Heart left ventricle (tissue), 16 donors: ENCODE measurements at regions not wholly inside any gene's neighbourhood (a gene's known extent, or its start where the extent isn't known, plus 50 kb on each side); places are given as distances from the start of the nearest gene placed in this dataset.

Source experiments
- ATAC-seq, 4 donors: fragments of 200-7000 bp; cut with Tn5 transposase; one replicate each; pipeline ENCODE4 v1.9.1; 2020 to 2022; ENCODE audit warnings: moderate library complexity in 4 of 4, mild to moderate bottlenecking in 3 of 4, moderate number of reproducible peaks in 1 of 4
- DNase-seq, 5 donors: peaks; one replicate each; pipeline ENCODE4 v3.0.0-alpha.2; 2020
- H3K27ac ChIP-seq, 12 donors: fragments of 200-600 bp; sonication (generic) in 4 of 12; one replicate each; pipeline versions ENCODE4 v1.5.0 to v1.8.0; 2016 to 2022; ENCODE audit warnings: mild to moderate bottlenecking in 2 of 12
- H3K27me3 ChIP-seq, 9 donors: fragments of 200-600 bp; sonication (generic) in 2 of 9; one replicate each; pipeline versions ENCODE4 v1.5.1 to v1.8.0; 2016 to 2022; ENCODE audit warnings: mild to moderate bottlenecking in 3 of 9
- H3K36me3 ChIP-seq, 9 donors: fragments of 200-600 bp; sonication (generic) in 2 of 9; one replicate each; pipeline versions ENCODE4 v1.5.0 to v1.8.0; 2018 to 2022; ENCODE audit warnings: mild to moderate bottlenecking in 2 of 9
- H3K4me1 ChIP-seq, 12 donors: fragments of 200-600 bp; sonication (generic) in 4 of 12; one replicate each; pipeline versions ENCODE4 v1.5.0 to v1.8.0; 2016 to 2022; ENCODE audit warnings: mild to moderate bottlenecking in 3 of 12
- H3K4me3 ChIP-seq, 12 donors: fragments of 200-600 bp; sonication (generic) in 4 of 12; one replicate each; pipeline versions ENCODE4 v1.5.0 to v1.8.0; 2017 to 2022; ENCODE audit warnings: mild to moderate bottlenecking in 9 of 12, moderate library complexity in 4 of 12
- H3K9me3 ChIP-seq, 12 donors: fragments of 200-600 bp; sonication (generic) in 4 of 12; one replicate each; pipeline versions ENCODE4 v1.5.0 to v1.8.0; 2016 to 2022; ENCODE audit warnings: mild to moderate bottlenecking in 1 of 12
- POLR2A ChIP-seq, 2 donors: fragments of 450-650 bp; IDR thresholded peaks; one replicate each; pipeline ENCODE4 v1.6.1; 2017; ENCODE audit warnings: antibody characterized with exemption in 2 of 2, mild to moderate bottlenecking in 2 of 2, moderate library complexity in 2 of 2
- WGBS, 4 donors: extraction: QIAGEN DNeasy Blood & Tissue Kit in 2 of 4; methylation state at CpG; one replicate each; pipeline versions ENCODE4 v1.1.5 to v1.1.7; 2013 to 2018; 5-methylcytosine and 5-hydroxymethylcytosine counted together
- intact Hi-C, 10 donors: fragments of 100-400 bp; cut with DNase I; formaldehyde crosslinking; loops; one replicate each; pipeline versions ENCODE4 v1.11.1 to v1.14.2; 2022
- TF ChIP-seq, protein P1 (sequence below), 12 donors: fragments of 200-600 bp; sonication (generic) in 4 of 12; IDR thresholded peaks; one replicate each; pipeline versions ENCODE4 v1.5.0 to v1.8.0; 2018 to 2022; ENCODE audit warnings: antibody characterized with exemption in 12 of 12, mild to moderate bottlenecking in 5 of 12
- donor health status: ischemic (EF 13 %, LVEDD 7.1; RV severe dilation, severe dysfunction).
- donor health status: healthy with polysubstance abuse.
- donor health status: DM: no; HTN: yes; CAD: no.
- donor health status: DM: no; HTN: no; CAD: no.
- donor health status: ischemic (EF 25% LVEDD 6.9; RV normal size, moderate dysfunction).
- donor health status: ischemic (EF 25% LVEDD 5.7; RV mildly dilated, moderate dysfunction).
- donor health status: healthy.
- donor health status: DM: yes; HTN: yes; CAD: no.
- donor health status: ischemic (EF 35%, LVEDD 5.7; RV mildly dilated, moderate dysfunction).
- donor health status: nonischemic (EF 11% LVEDD 7.7; RV severe dilation, severe dysfunction).
- donor health status: DM: yes; HTN: yes; CAD: no.
- donor health status: PGD.
- donor health status: ischemic (EF 29% LVEDD 5.4; RV normal size, mild dysfunction).
- donor health status: nonischemic (EF 23%, LVEDD 6.1; RV moderate dilation, normal function).

DNA sequence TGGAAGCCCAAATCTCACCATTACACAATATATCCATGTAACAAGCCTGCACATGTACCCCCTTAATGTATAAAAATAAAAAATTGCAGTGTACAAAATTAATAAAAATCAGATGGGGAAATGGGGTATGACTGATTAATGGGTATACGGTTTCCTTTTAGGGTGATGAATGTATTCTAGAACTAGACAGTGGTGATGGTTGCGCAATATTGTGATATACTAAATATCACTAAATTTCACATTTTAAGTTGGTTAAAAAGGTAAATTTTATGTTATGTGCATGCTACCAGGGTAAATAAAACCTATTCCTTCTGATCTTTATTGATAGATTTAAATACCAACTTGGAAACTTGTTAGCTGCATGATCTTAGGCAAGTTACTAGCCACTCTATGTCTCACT, 129.4 kb downstream of the SPANXA1 start:
- 96 to 99% (median 99%) methylated on average over 2 of the region's 2 CpGs for WGBS, 4 donors
- intact Hi-C loops, result no loop called here
- ATAC-seq (no peak), DNase-seq (no peak)
- no peaks in the 10 kb centered on the region for H3K36me3 ChIP-seq
- no peaks in the 10 kb centered on the region for H3K4me1 ChIP-seq
- peaks cover 0 to 12% (median 0%) of the 10 kb centered on the region in 12 donors for H3K9me3 ChIP-seq
- H3K27ac ChIP-seq, result no peak overlapping the region
- no peaks in the 10 kb centered on the region for H3K27me3 ChIP-seq
- TF ChIP-seq, protein P1, sequence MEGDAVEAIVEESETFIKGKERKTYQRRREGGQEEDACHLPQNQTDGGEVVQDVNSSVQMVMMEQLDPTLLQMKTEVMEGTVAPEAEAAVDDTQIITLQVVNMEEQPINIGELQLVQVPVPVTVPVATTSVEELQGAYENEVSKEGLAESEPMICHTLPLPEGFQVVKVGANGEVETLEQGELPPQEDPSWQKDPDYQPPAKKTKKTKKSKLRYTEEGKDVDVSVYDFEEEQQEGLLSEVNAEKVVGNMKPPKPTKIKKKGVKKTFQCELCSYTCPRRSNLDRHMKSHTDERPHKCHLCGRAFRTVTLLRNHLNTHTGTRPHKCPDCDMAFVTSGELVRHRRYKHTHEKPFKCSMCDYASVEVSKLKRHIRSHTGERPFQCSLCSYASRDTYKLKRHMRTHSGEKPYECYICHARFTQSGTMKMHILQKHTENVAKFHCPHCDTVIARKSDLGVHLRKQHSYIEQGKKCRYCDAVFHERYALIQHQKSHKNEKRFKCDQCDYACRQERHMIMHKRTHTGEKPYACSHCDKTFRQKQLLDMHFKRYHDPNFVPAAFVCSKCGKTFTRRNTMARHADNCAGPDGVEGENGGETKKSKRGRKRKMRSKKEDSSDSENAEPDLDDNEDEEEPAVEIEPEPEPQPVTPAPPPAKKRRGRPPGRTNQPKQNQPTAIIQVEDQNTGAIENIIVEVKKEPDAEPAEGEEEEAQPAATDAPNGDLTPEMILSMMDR (IDR thresholded peaks at IDR 0.05), result no peak
- TF ChIP-seq POLR2A (IDR thresholded peaks at IDR 0.05), result no peak
- no peak overlapping the region for H3K4me3 ChIP-seq

DNA sequence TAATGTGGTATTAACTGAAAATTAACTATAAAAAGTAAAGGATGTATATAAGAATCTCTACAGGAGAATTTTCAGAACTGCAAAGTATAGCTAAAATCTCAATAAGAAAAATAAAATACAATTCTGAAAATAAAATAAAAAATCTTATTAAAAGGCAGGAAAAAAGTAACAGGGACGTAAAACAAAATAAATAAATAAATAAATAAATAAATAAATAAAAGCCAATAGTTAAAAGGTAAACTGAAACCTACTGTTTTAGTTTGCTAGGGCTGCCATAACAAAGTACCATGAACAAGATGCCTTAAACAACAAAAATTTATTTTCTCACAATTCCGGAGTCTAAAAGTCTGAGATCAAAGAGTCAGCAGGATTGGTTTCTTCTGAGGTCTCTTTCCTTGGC, 140.6 kb downstream of the SPANXA1 start:
- H3K4me3 ChIP-seq, result no peak overlapping the region
- TF ChIP-seq, protein P1 (IDR thresholded peaks at IDR 0.05), result no peak
- TF ChIP-seq POLR2A (IDR thresholded peaks at IDR 0.05), result no peak
- peaks cover 0 to 18% (median 0%) of the 10 kb centered on the region in 12 donors for H3K9me3 ChIP-seq
- DNase-seq (no peak), ATAC-seq (no peak)
- H3K27me3 ChIP-seq, result no peaks in the 10 kb centered on the region
- no peak overlapping the region for H3K27ac ChIP-seq
- no peaks in the 10 kb centered on the region for H3K4me1 ChIP-seq
- H3K36me3 ChIP-seq, result no peaks in the 10 kb centered on the region
- 86 to 97% (median 90%) methylated on average over 2 of the region's 2 CpGs for WGBS, 4 donors
- intact Hi-C loops, result no loop called here

DNA sequence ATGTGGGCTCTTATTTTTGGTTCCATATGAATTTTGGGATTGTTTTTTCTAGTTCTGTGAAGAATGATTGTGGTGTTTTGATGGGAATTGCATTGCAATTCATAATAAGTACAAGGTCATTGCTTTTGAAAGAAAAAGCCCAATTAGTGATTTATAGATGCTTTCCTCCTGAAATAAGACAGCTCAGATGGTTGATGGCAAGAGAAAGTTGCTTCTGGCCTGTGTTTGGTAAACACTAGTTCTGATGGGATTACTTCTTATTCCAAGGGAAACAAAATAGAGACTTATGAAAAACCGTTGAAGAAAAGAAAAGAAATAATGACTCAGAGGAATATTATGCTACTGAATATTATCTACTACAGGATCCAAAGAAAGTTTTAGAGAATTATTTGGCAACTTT, 144.9 kb downstream of the SPANXA1 start:
- 32 to 73% (median 57%) methylated on average over 1 of the region's 1 CpG for WGBS, 4 donors
- no peak for ATAC-seq

DNA sequence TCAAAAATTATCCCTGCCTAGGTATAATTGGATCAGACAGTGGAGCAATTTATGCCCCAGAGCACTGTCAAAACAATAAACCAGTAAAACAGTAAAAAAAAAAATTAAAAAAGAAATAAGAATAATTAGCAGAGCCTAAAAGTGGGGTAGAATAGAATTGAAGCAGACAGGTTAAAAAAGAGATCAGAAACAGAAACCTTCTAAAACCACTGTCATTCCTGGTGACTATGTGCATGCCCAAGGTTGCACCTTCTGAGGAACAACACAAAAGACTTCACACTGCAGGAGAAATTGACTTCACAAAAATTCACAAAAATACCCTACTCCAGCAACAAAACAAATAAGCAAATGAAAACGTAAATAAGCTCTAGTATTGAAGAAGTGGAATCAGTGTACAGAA, 168.6 kb downstream of the SPANXA1 start:
- Histone ChIP-seq H3K9me3 (no peaks in the 10 kb centered on the region), H3K4me1 (no peaks in the 10 kb centered on the region), H3K36me3 (no peaks in the 10 kb centered on the region), H3K27ac (no peak overlapping the region), H3K4me3 (no peak overlapping the region), H3K27me3 (no peaks in the 10 kb centered on the region)
- DNase-seq (no peak), ATAC-seq (no peak)
- TF ChIP-seq, protein P1 (IDR thresholded peaks at IDR 0.05), result no peak
- intact Hi-C loops, result no loop called here
- WGBS, 4 donors, result 47 to 81% (median 61%) methylated on average over 1 of the region's 1 CpG

More for the DNA sequence above, 144.9 kb downstream of the SPANXA1 start:
- Histone ChIP-seq H3K4me3 (no peak overlapping the region), H3K27ac (no peak overlapping the region), H3K27me3 (no peaks in the 10 kb centered on the region), H3K36me3 (no peaks in the 10 kb centered on the region), H3K4me1 (no peaks in the 10 kb centered on the region), H3K9me3 (no peaks in the 10 kb centered on the region)
- intact Hi-C loops, result no loop called here
- no peak for DNase-seq
- no peak for TF ChIP-seq POLR2A (IDR thresholded peaks at IDR 0.05)
- TF ChIP-seq, protein P1 (IDR thresholded peaks at IDR 0.05), result no peak
